ENCODE measurements at regions not wholly inside any gene's neighbourhood (a gene's known extent, or its start where the extent isn't known, plus 50 kb on each side); places are given as distances from the start of the nearest gene placed in this dataset.
"Not testable (repeated sequence)": the region's sequence is repeated elsewhere in the genome, so short reads cannot be mapped to it uniquely, and the experiment has no call there.

GRCh38 chr7:23938937-23939552, 229.0 kb downstream of the STK31 start:
- DNase-seq: peak; percentile 54

DNA sequence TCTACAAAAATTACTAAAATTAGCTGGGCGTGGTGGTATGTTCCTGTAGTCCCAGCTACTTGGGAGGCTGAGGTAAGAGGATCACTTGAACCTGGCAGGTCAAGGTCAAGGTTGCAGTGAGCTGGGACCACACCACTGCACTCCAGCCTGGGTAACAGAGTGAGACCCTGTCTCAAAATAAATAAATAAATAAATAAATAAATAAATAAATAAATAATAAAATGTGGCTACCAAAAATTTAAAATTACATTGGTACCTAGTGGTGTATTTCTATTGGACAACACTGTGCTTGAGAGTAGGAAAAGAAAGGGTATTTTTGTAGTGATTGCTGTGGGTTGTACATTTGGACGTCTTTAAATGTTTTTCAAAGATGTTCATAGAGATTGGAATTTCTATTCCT, 229.7 kb downstream of the STK31 start:
- not testable (repeated sequence) for DNase-seq

GRCh38 chr7:23941551-23941950, 231.5 kb downstream of the STK31 start:
- no peak for DNase-seq

DNA sequence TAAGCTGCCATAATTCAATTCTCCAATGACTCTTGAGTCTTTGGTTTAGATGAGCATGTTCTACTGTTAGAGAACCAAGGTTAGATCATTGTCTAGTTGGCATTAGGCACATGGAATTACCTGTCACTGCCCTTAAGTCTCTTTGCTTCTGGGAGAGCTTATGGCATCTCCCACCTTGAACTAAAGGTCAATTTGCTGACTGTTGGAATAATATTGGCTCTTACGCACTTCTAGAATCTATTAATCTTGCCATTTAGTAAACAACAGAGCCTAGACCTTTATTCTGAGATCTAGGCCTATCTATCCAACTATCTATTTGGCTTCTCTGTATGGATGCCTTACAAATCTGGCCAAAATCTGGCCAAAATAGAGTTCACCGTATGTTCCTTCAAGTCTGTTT, 232.0 kb downstream of the STK31 start:
- no peak for DNase-seq

GRCh38 chr7:23944131-23944530, 234.1 kb downstream of the STK31 start:
- DNase-seq: no peak

DNA sequence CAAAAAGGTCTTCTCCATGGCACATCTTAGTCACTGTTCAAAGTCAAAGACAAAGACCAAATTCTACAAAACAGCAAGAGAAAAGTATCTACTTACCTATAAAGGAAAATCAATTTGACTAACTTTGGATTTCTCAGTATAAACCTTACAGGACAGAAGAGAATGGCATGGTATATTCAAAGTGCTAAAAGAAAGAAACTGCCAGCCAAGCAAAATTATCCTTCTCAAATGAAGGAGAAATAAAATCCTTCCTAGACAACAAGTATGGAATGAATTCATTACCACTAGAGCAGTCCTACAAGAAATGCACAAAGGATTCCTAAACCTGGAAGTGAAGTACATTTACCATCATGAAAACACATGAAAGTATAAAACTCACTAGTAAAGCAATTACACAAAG, 235.5 kb downstream of the STK31 start:
- no peak for DNase-seq

DNA sequence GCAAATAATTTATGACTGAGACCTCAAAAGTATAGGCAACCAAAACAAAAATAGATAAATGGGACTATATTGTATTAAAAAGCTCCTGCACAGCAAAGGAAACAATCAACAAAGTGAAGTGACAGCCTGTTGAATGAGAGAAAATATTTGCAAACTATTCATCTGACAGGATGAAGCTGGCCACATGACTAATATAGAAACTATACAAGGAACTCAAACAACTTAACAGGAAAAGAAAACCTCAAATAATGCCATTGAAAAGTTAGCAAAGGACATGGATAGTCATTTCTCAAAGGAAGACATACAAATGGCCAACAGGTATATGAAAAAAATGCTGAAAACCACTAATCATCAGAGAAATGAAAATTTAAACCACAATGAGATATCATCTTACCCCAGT, 245.1 kb downstream of the STK31 start:
- DNase-seq: no peak

GRCh38 chr7:23955600-23956149, 245.7 kb downstream of the STK31 start:
- no peak for DNase-seq

DNA sequence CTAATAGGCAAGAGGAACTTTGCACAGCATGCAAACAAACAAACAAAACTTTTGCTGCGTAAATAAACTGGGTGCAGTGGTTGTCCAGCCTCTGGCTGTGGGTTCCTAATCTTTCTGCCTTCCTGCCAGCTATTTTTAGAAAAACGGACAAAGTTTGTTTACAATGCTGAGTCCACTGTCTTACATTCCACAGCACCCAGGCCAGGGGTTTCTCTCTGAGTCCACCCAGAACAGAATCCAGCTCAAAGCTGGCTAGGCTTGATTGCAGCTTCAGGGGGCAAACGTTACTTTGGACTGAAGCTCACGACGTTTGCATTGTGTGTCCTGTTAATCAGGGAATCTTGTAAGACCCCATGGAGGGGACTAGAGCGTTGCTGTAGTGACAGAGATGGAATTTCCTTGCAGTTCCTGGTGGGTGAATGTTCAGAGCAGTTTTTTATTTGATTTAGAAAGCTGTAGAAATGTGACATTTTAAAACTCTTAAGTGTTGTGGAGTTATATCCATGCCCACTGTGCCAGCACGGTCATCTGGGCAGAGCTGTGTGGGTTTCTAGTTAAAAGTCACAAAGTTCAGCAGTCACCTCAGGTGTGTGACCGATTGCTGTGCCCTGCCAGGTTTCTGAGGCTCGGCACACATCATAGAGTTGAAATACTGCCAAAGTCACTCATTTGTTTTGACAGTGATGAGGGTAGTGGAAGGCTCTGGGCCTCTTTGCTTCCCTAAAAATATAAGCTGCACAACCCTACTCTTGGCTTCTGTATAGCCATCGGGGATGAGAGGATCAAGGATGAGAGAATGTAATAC, 247.0 kb downstream of the STK31 start:
- DNase-seq: no peak

DNA sequence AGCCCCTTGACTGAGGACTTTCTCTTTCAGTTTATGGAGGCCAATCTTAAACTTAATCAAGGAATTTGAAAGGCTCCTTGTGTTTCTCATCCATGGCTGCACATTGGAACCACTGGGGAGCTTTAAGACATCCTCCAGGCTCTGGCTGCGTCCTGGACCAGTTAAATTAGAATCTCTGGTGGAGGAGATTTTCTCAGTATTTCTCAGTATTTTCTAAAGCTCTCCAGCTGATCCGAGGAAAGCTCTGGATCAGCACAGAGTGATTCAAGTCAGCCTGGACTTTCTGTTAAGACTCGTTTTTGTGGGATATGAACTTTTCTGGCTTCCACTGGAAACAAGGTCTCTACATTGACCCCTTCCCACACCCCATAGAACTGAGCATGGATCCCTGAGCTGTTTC, 249.8 kb downstream of the STK31 start:
- DNase-seq: no peak

DNA sequence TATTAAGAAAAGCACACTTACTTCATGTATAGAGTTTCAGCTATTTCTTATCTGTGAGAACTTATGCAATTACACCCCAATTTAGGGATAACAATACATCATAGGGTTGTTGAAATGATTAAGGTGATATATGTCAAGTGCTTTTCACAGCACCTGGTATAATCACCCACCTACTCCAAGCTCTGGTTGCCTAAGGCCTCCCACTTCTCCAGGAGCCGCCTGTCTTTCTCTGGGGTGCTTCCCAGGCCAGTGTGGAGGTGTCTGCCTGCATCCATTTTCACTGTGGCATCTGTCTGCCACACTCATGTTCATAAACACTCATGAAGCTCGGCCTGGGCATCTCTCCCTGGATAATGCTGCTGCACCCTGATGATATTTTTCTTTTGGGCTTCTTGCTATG, 250.3 kb downstream of the STK31 start:
- no peak for DNase-seq

- no peak for DNase-seq
These were observed 253.6 kb downstream of the STK31 start for GRCh38 chr7:23963461-23964165.

DNA sequence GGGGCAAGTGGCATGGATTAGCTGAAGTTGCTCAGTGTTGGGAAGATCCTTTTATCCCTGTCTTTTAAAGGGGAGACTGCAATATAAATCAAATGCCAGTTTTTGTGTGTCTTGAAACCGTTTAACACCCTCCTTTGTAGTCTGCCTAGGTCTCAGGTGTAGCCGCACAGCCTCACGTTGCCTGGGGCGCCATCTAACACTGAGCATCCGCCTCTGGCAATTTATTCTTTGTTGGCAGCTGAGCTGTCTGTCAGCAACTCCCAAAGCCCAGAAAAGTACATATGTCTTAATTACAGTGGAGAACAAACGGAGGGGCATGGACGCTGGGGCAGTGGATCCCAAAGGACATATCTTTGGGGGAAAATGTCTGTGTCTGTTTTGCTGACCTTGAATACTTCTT, 254.7 kb downstream of the STK31 start:
- no peak for DNase-seq

DNA sequence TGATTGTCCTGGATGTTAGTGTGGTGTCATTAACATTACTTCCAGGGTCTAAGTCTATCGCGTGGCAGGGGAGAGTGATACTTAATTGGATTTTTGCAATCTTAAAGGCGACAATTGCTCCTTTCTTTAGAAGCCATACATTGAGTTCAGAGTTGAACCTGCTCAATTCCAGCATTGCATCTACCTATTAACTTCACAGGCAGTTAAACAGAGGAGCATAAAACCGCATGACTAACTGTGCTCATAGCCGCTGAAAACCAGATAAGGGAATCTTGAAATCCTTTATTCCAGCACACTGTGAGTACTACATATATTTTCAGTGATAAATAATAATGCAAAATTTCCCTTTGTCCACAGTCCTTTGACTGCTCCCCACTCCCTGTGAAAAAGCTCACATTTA, 255.3 kb downstream of the STK31 start:
- DNase-seq: no peak

- no peak for DNase-seq
These were observed 256.9 kb downstream of the STK31 start for GRCh38 chr7:23966941-23967340.

- DNase-seq: no peak
These were observed 258.1 kb downstream of the STK31 start for GRCh38 chr7:23967949-23968599.

- DNase-seq: no peak
These were observed 258.8 kb downstream of the STK31 start for GRCh38 chr7:23968791-23969190.

GRCh38 chr7:23969443-23969842, 259.4 kb downstream of the STK31 start:
- no peak for DNase-seq

DNA sequence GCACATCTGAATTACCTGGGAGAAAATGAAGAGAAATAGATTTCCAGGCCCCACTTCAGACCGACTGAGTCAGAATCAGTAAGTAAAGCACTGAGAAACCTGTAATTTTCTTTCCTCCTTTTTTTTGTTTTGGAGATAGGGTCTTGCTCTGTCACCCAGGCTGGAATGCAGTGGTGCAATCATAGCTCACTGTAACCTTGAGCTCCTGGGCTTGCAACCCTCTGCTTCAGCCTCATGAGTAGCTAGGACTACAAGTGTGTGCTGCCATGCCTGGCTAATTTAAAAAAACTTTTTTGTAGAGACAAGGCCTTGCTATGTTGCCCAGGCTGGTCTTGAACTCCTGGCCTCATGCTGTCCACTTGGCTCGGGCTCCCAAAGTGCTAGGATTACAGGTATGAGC, 260.2 kb downstream of the STK31 start:
- no peak for DNase-seq

- no peak for DNase-seq
These were observed 261.0 kb downstream of the STK31 start for GRCh38 chr7:23971031-23971430.

GRCh38 chr7:23972057-23972456, 262.0 kb downstream of the STK31 start:
- DNase-seq: no peak

- no peak for DNase-seq
These were observed 263.2 kb downstream of the STK31 start for GRCh38 chr7:23973264-23973663.

- no peak for DNase-seq
These were observed 270.1 kb downstream of the STK31 start for GRCh38 chr7:23980081-23980480.
